HG03045 (cell line): ENCODE measurements at regions not wholly inside any gene's neighbourhood (a gene's known extent, or its start where the extent isn't known, plus 50 kb on each side); places are given as distances from the start of the nearest gene placed in this dataset.
"Not testable (repeated sequence)": the region's sequence is repeated elsewhere in the genome, so short reads cannot be mapped to it uniquely, and the experiment has no call there.

Experiments
- ATAC-seq: cut with Tn5 transposase; IDR thresholded peaks from one replicate; pipeline ENCODE4 v1.9.1; 2021; ENCODE audit warnings: mild to moderate bottlenecking, moderate library complexity; ENCODE audit not compliant: unreplicated experiment

DNA sequence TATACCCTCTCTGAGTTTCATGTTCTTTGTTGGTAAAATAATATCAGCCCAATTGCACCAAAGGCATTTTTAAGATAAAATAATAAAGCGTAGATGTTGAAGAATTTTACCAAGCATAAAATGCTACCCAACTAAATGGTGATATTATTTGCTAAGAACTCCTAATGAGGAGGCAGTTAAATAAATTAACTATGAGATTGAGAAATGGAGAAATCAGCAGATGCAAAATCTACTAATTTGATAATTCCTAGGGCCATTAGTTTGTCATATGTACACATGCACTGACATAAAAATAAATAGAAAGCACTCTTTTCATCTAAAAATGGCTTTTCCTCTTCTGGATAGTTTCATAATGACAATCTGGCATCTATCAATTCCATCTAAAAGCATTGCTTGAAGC, 681.5 kb upstream of the FAM98A start:
- ATAC-seq: no peak

DNA sequence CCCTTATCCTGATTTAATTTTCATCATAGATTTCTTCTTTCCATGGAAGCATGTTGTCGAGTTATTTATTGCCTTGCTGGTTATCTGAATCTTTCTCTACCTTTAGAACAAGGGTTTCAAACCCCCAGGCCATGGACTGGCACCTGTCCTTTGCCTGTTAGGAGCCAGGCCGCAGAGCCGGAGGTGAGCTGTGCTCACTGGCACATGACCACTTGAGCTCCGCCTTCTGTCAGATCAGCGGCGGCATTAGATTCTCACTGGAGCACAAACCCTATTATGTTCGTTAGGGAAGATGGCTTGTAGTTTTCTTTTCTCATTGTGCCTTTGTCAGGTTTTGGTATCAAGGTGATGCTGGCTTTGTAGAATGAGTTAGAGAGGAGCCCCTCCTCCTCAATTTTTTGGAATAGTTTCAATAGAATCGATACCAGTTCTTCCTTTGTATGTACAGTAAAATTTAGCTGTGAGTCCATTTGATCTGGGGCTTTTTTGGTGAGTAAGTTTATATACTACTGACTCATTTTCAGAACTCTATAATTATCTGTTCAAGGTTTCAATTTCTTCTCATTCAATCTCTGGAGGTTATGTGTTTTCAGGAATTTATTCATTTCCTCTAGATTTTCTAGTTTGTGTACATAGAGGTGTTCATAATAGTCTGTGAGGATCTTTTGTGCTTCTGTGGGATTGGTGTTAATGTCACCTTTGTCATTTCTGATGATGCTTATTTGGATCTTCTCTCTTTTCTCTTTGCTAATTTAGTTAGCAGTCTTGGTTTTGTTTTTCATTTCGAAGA, 668.0 kb upstream of the FAM98A start:
- peak; percentile 77 for ATAC-seq

DNA sequence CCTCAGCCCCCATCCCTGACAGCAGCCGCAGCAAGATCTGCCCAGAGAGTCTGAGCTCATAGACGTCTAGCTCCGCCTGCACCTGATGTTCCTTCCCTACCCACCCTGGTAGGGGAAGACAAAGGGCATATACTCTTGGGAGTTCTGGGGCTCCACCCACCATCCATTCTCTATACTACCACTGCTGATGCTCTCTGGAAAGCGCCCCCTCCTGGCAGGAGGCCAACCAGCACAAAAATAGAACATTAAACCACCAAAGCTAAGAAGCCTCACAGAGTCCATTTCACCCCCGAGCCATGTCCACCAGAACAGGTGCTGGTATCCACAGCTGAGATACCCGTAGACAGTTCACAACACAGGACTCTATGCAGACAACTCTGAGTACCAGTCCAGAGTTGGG, 662.6 kb upstream of the FAM98A start:
- ATAC-seq: no peak

DNA sequence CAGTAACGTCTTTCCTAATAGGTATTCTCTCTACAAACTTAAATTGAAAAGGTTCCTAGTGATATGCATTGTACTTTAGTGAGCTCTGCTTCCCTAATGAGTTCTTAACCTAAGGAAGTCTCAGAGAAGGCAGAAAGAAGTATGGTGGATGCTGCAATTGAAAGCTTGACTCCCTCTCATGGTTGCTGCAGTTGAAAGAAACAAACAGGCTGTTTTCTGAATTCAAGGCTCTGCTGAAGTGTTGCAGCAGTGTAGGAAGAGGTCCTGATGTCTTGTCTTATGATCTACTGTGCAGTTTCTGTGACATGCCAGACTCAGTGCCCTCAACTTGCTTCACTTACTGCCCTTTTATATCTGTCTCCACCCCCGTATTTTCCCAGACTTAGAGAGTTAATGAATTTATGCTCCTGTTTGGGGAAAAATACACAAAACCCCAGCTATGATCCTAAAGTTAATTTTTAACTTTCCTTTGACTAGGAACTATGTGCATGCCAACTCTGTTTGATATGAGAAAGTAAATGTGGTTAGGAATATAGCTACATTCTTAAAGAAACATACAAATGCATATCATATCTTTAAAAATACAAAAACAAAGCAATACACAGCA, 655.3 kb upstream of the FAM98A start:
- ATAC-seq: no peak

DNA sequence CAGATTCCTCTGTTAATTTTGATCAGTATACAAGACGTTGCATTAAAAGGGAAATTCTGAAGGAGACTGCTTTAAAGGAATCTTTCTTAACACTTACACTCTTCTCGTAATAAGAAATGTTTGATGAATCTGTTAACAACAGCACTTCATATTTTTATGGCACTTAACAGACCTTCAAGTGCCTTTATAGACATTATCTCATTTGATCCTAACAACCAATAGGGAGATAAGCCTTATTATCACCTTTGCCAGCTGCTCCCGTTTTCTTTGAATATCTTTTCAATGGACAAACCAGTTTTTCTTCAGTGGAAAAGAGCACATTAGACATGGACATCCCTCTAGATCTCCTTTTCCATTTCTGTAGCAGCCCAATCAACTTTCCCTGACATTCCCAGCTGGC, 653.0 kb upstream of the FAM98A start:
- ATAC-seq: no peak

DNA sequence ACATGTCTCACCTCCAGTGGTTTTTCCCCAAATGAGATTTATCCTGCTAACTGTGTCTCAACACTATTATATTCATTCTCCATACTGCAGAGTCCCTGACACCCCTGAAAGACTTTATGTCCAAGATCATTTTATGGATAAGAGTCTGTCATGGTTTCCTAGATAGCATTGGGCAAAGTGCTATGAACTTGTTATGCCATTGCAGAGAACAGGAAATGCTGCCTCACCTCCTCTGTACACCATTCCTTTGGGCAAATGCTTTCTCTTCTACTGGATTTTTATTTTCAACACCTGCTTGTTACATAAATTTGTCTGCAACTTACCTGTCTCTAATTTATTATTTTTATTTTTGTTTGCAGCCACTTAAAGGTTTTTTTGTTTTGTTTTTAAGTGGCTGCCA, 652.5 kb upstream of the FAM98A start:
- ATAC-seq: no peak

DNA sequence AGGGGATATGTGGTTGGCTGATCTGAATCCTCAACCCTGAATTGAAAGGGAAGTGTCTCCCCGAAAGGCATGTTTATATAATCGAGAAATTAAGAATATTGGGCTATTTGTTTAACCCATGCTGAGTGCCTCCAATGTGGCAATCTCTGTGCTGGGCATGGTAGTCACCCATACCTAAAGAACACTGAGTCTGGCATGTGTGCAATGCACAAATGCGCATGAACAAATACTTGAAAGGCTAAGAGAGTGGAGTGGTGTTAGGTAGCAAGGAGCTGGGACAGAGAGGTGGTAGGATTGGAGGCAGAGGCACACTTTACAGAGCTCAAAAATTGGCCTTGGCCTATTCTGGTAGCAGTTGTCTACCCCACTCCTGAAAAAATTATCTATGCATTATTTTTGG, 645.1 kb upstream of the FAM98A start:
- ATAC-seq: no peak

DNA sequence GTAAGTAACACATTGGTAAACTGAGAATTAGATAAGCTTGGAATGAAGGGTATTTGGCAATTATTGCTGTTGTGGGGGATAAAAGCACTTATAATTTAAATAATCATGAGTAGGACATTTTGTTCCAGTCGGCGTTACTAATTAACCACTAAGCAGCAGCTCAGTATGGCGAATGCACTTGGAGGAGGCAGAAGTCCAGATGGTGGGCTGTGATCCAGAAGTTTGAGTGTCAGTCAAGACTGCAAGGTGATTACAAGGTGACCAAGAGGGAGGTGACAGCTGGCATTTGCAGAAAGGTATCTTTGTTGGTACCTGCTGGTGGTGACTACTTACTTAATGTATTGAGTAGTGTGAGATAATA, 643.6 kb upstream of the FAM98A start:
- no peak for ATAC-seq

DNA sequence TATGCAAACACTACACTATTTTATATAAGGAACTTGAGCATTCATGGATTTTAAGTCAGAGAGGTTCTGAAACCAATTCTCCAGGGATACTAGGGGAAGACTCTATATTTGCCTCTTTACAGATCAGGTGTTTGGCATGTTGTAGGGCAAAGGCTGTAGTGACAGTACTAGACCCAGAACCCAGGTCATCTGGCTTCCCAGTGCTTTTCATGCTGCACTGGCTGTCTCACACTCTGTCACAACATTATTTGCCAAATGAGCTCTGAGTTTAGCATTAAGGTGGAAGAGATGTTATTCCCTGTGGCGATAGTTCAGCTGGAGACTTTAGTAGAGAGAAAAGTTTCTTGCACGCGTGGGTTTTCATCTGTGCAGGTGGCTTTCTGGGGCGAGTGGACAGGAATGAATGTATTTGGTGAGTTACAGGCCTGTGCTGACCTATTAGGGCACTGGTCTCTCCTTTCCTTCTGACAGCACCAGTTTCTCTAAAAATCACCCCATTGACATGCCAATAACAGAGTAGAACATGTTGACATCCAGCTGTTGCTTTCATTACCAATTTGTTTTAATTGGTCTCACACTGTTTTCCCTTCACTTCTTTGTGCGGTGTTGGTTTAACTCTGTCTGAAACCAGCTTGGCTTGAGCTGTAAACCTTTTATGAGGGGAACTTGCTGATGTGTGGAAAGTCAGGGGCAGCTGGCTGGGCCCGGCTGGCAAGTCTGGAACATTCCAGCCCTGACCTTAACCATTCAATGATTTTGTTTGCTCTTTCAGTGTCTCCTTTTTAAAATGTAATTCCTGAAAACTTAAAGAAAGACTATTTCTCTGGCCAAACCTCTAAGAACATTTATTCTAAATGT, 643.0 kb upstream of the FAM98A start:
- no peak for ATAC-seq

DNA sequence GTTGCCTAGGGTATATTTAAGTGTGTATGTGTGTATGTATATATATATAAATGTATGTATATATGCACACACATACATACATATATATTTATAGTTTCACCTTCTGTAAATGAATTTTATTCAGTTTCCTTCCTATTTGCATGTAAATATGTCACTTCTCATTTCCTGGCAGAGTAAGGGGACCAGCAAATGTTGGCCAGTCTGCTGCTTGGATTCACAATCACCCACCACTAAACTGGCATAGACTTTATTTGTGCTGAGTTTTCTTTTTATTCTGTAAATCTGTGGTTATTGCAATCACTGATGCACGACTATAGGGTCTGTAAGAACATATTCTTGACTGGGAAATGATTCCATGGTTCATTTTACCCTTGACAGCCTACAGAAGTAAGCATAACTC, 640.4 kb upstream of the FAM98A start:
- ATAC-seq: no peak

DNA sequence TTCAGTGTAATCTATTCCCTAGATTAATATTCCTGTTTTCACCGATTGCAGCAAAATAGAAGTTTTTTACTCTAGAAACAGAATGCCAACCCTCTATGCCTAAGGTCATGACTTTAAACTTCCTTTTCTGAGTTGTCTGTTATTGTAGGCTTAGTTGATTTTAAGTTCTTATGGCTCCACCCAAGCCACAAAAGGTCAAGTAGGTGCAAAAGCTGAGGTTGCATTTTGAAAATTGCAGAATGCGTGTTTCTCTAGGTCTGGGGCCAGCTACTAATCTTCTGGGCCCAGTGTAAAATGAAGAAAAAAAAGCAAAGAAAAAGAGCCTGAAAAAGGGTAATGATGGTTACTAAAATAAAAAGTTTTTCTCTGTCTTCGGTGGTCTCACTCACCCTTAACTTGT, 635.7 kb upstream of the FAM98A start:
- no peak for ATAC-seq

DNA sequence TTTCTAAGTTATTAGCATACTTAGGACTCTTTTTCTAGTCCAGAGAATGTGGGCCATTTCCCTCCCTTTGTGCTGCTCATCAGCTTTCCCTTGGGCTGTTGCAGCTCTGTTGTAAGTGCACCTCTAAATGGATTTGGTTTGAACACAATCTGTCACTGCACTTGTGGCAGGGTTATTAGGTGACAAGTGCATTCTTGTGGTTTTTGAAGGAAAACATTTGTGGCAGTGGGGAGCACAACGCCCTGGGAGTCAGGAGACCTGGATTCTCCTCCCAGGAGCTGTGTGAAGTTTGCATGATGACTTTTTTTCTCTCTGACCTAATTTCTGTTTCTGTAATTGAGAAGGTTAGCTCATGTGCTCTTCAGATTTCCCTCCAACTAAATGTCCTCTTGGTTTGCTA, 630.9 kb upstream of the FAM98A start:
- no peak for ATAC-seq

DNA sequence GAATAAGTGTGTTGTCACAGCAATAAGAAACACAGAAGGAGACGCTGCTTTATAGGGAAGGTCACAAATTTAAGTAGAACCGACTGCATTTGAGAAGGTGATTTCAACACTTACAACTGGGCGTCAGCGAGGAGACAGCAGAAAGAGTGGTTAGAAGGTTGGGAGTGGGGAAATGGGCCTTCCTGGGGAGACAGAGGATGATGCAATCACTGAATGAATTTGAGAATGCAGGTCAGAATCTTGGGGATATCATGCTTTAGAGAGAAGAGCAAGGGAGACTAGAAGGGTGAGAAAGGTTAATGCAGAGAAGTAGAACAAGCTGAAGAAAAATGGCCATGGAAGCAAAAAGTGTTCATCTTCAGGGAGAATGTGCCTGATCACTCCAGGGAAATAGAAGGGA, 616.1 kb upstream of the FAM98A start:
- ATAC-seq: no peak

DNA sequence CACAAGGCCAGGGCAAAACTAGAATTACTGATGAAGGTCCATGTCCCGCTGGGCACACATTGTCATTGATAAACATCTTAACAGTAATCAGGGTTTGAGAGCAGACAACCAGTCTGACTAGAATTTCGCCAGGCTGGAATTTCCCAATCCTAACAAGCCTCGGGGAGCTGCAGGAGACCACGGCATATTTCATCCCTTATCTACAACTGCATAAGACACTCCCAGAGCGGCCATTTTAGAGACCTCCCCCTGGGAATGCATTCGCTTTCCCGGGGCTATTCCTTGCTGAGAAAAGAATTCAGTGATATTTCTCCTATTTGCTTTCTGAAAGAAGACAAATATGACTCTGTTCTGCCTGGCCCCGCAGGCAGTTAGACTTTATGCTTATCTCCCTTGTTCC, 611.3 kb upstream of the FAM98A start:
- not testable (repeated sequence) for ATAC-seq

DNA sequence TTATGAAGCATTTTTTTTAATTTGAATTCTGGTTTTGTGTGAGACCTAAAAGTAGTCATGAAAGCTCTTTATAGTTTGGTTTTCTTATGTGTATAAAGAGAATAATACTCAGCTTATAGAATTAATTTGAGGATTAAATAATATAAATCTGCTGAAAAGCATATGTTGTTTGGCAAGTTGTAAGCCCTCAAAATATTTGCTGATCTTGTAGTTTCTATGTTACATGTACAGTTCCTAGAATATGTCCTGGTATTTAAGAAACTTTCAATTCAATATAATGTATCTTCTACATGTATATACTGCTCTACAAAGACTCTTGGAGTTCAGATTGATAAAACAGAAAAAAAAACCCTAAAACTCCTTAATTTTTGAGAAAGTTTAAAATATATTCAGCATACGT, 605.5 kb upstream of the FAM98A start:
- ATAC-seq: no peak

DNA sequence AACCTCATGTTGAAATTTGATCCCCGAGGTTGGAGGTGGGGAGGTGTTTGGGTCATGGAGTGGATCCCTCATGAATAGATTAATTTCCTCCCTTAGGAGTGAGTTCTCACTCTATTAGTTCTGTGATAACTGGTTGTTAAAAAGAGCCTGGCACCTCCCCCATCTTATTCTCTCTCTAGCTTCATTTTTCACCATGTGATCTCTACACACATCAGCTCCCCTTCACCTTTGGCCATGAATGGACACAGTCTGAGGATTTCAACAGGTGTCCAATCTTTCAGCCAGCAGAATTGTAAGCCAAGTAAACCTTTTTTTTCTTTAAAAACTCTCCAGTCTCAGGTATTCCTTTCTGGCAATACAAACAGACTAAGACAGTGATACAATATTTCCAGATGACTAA, 602.0 kb upstream of the FAM98A start:
- ATAC-seq: no peak

DNA sequence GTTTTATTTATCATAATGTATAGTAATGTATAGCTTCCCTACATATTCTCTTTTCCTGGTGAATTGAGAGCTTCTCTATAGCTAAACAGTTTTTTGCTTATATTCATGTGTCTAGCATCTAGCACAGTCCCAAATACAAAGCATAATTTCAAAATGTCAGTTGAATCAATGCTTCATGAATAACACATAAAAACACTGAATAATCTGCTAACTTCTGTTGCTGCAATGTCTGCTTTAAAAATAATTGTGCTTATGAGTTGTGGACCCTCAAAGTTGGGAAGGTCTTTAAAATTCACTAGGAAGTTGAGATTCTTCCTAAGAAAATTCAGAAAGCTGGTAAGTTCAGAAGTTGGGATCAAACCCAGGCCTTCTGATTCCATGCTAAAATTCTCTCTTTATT, 600.9 kb upstream of the FAM98A start:
- no peak for ATAC-seq

DNA sequence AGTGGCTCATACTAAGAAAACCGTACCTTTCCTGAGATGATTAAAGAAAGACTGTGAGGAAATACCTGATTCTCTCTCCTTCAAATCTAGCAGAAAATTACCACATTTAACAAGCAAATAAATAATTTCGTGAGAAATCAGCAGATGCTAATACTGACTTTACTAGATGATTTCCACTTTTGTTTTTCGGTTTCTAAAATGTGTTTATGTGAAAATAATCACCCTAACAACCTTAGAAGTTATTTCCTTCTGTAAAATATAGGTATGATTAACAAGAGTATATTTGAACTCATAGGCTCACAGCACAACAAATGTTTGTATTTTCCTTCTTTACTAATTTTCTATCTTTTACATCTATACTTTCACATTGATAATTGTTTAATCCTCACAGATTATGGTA, 594.1 kb upstream of the FAM98A start:
- no peak for ATAC-seq

DNA sequence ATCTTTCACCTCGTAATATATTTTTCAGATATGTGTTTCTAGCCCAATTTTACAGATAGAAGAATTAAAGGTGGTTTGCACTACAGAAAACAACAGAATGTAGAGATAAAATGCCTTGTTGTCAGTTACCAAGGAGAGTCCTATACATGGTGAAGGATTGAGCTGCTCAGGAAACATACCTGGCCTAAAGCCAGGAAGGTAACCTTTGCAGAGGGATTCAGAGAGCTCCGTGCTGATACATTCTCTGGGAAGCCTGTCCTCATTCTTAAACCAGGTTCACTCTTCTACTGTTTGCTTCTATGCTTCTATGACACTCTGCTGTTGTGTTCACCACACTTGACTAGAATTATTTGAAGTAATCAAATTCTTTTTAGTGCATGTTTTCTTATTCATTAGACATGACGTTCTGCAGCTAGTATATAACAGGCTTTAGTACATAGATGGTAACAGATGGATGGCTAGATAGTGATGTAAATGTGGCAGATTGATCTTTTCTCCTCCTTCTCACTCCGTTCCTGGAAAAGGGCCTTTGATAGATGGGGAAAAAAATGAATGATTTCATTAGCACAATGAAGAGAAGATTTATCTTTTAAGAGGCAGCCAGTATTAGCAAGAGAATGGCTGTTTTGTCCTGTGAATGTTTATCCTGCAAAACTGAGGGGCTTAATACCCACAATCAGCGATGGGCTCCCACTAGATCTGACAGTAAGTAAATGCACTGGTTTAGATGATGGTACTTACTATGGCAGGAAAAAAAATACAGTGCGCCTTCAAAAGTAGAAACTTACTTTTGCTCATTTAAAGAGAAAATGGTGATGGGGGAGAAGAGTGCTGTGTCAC, 589.6 kb upstream of the FAM98A start:
- no peak for ATAC-seq

DNA sequence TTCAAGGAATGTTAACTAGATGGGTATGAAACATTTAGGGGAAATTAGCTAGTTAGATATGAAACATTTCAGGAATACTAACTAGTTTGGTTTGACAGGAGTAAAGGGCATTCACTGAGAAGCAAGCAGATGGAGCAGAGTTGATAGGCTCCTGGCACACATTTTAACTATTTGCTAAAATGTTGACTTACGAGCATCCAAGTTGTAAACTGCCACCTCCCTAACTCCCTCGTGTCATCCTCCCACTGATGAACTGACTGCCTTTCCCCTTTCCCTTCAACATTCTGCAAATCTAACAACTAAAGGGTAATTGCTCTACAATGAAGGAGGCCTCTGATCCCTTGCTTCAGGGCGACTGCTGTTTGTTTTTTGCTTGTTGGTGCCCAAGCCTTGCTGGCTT, 580.4 kb upstream of the FAM98A start:
- ATAC-seq: no peak

DNA sequence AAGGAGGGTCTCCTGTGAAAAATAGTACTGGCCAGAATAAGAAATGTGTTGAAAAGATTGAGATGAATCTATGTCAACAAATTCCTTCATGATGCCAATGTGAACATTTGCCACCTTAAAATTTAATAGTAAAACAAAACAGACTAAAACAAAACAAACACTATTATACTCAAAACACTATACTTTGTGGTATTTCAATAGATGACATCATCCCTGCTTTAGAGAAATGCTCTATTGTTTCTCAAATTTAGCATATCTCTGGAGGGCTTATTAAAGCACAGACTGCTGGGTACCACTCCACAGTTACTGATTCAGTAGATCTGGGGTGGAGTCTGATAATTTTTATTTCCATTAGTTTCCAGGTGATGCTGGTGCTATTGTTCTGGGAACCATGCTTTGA, 579.4 kb upstream of the FAM98A start:
- no peak for ATAC-seq
